Stimulated activated CD4-positive, alpha-beta T cell treated with anti-CD3 and anti-CD28 coated beads, Interleukin-15, amount 100 ng/mL, for 1 hour (primary cell): ENCODE measurements at regions not wholly inside any gene's neighbourhood (a gene's known extent, or its start where the extent isn't known, plus 50 kb on each side); places are given as distances from the start of the nearest gene placed in this dataset.
"Not testable (repeated sequence)": the region's sequence is repeated elsewhere in the genome, so short reads cannot be mapped to it uniquely, and the experiment has no call there.

ENCODE experiments used
- DNase-seq, 2 donors: peaks; one replicate each; pipeline ENCODE4 v3.0.0-alpha.2; 2020; ENCODE audit warnings: low read depth in 1 of 2, low spot score in 1 of 2

DNA sequence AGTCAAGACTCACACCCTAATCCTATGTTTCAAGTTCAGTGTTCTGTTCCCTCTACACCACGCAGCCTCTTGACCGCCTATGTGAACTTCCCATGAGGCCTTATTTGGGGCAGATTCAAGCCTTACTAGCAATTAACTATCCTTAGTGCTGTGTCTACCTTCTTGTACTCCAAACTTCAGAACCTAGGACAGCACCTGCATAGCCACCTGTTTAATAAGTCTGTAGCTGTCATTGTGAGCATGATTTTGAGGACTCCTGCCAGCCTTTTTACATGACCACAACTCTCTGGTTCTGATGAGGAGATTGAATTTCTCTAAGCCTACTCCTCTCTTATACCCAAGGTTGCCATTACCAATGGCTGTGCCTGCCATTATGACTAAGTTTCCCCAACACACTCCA lies 50.8 kb upstream of the PCSK1 start:
- DNase-seq, result no peak

DNA sequence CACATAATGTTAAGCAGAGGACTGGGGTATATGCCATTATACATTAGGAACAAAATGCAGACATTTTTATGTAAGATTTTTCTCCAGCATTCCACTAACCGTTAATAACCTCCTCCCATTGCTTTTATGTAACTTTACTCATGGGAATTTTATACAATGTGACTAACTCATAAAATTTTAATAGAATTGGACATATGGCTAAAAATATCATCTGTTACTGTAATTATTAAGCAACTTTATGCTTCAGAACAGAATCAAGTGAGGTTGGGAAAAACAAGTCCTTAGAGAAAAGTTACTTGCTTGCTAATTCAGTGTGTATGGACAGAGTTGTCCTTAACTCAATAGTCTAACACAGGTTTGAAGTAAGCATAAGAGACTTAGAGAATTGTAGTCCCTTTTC lies 54.8 kb upstream of the PCSK1 start:
- no peak for DNase-seq

DNA sequence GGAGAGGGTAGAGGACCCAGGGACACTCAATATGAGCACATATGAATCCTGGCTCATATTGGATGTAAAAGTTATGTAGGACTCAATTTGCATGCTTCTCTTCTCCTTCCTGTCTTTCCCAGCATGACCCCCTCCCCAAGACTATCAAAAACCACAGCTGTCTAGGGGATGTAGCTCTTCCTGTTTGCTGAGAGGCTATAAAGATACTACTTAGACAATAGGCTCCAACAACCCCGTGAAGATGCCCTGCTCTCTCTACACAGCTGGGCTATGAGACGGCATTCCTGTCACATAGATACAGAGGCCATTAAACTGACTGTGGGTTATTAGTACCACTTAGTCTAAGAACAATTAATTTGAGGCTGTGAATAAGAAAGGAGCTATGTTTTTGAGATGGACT lies 56.5 kb upstream of the PCSK1 start:
- no peak for DNase-seq

DNA sequence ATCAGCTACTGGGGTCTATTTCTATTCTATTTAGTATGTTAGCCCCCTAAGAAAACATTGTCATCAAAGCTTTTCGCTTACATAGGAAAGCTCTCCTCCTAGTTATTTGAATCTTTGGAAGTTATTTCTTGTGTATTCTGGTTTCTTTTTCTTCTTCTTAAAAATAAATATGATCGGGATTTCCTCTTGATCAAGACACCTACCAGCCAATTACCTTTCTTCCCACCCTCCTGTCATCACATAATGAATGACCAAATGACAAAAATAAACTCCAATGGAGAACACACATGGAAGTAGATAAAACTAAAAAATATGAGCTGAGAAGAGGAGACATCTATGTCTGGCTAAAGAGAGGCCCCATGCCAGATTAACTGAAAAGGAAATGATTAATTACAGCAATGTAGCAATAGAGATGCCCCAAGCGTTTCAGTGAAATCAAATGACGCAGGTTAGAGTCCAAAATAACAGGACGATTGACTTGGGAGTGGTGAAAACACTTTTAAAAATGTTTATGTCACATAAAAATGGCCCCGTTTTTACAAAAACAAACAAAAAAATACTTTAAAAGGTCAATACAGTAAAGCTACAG lies 59.5 kb upstream of the PCSK1 start:
- DNase-seq, result no peak

DNA sequence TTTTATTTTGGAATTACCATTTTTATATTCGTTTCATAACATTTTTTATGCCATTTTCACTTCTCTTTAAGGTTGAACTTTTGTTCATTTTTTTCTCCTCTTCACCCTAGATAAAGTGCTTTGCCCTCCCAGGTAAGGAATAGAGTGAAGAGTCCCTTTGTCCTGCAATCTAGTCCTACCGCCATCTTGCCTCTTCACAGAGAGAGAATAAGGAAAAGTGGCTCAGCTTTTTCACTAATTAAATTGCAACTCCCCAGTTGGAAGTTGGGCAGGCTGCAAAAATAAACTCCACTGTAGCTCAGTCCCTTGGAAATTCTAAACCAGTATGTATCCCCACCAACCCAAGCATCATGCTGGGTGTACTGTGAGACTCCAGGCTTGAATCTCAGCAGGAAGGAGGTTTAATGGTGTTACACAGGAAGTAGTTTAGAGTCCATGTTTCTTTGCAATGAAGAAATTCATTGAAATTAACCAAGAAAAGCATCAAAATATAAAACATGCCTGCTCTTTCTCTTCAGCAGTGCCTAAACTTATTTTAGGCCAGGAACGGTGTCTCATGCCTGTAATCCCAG lies 60.3 kb upstream of the PCSK1 start:
- DNase-seq, result no peak

DNA sequence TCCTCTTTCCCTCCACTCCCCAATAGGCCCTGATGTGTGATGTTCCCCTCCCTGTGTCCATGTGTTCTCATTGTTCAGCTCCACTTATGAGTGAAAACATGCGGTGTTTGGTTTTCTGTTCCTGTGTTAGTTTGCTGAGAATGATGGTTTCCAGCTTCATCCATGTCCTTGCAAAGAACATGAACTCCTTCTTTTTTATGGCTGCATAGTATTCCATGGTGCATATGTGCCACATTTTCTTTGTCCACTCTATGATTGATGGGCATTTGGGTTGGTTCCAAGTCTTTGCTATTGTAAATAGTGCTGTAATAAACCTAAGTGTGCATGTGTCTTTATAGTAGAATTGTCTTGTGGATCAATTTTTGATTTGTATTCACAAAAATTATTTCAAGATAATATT lies 62.4 kb upstream of the PCSK1 start:
- not testable (repeated sequence) for DNase-seq

DNA sequence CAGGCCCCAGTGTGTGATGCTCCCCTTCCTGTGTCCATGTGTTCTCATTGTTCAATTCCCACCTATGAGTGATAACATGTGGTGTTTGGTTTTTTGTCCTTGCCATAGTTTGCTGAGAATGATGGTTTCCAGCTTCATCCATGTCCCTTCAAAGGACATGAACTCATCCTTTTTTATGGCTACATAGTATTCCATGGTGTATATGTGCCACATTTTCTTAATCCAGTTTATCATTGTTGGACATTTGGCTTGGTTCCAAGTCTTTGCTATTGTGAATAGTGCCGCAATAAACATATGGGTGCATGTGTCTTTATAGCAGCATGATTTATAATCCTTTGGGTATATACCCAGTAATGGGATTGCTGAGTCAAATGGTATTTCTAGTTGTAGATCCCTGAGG lies 64.0 kb upstream of the PCSK1 start:
- not testable (repeated sequence) for DNase-seq

DNA sequence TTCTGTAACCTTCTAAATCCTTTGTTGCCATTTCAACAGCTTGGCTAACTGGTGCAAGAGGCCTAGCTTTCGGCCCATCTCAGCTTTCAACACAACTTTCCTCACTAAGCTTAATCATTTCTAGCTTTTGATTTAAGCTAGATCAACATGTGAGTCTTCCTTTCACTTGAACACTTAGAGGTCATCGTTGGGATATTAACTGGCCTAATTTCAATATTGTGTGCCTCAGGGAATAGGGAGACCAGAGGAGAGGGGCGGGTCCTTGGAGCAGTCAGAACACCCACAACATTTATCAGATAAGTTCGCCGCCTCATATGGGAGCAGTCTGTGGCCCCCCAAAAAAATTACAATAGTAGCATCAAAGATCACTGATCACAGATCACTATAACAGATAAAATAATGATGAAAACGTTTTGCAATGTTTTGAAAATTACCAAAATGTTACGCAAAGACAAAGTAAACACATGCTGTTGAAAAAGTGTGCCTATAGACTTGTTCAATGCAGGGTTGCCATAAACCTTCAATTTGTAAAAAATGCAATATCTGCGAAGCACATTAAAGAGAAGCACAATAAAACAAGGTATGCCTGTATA lies 66.8 kb upstream of the PCSK1 start:
- no peak for DNase-seq

DNA sequence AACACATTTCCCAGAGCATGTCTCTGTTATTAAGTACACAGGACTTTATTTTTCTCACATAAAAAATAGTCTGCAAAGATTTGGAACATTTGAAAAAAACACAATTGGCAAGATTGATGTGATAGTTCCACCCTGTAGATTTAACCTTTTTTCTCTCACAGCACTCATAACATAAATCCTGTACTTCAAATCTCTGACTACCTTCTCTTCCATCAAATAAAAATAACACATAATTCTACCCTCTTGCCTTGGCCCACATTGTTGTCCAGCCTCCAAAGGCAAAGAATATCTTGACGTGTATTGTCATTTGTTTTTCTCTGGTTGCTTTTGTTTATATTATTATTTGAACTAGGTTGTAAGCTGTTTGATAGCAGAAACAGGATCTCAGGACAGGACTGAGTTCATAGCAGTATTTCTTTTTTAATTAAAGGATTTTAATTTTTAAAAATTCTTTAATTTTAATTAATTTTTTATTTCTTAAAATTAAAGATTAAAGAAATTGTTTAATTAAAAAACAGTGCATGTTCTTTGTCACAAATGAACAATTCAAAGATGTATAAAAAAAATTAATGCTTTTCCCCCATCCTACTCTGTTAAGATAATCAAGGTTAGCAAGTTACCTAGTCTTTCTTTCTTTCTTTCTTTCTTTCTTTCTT lies 69.1 kb upstream of the PCSK1 start:
- no peak for DNase-seq

DNA sequence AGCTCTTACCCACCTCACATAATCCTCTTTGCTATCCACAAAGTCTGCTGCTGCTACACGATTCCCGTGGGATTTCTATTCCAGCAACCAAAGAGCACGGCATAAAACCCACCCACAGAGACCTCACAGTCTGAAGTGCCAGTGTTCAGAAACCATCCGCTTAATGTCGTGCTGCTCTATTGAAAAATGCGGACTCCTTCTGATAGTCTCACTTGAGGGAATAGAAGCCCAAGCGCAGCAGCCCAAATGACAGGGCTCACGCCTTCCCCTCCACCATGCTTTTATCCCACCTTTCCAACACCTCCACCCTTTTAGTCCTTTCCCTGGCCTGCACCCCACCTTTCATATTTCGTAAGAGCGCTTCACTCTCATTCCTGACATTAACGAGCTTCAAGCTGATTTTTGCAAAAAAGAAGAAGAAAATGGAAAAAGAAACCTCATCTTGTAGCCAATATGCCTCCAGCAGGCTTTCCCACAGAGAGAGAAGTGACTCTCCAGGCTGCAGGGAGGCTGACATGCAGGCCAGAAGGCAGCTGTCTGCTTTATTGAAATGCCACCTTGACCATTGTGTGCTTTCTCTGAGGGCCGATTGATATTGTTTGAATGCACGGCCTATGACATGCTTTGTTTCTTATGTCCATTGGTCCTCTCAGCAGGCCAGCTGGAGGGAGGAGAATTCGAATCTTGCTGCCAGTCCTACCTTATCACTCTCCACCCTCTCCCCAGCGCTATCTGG lies 70.6 kb upstream of the PCSK1 start:
- DNase-seq, result no peak

DNA sequence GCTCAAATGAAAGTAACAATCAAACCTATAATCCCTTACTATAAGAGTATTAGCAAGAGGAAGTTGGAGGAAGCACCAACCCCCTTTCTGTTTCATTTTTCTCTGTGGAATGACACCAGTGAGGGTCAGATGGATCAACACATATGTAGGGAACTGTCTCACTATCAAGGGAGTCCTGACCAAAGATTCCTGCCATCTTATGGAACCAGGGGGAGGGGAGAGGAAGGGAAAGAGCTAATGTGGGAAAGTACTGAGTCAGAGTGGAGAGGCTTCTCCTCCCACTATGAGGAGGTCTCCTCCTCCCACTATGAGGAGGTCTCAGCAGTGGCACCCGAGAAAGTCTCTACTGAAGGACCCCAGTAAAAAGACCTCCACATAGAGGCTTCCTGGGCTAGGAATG lies 73.3 kb upstream of the PCSK1 start:
- no peak for DNase-seq

DNA sequence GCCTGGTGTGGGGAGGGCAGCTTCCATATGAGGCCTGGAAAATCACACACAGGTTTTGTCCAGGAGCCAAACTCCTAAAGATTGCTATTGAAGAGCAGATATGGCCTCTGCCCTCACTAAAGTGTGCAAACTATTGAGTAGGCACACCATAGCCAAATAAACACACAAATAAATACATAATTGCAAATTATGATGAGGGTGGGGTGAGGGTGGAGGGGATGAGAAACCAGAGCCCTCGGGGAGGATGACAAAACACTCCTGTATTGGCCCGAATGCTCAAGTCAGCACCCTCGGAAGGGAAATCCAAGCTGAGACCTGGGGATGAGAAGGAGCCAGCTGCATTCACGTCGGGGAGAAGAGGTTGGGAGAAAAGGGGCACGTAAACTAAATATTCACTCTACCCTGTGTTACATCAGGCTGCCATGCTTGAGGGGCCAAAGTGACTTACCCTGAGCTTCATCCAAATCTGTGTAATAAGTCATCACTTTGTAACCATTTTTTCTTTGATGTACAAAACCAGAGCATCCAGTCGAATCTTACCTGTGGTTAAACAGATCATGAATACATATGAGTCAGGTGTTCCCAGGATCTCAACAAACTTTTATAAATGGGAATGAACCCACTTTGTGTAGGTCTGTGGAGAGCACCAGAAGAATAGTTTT lies 73.9 kb upstream of the PCSK1 start:
- no peak for DNase-seq

DNA sequence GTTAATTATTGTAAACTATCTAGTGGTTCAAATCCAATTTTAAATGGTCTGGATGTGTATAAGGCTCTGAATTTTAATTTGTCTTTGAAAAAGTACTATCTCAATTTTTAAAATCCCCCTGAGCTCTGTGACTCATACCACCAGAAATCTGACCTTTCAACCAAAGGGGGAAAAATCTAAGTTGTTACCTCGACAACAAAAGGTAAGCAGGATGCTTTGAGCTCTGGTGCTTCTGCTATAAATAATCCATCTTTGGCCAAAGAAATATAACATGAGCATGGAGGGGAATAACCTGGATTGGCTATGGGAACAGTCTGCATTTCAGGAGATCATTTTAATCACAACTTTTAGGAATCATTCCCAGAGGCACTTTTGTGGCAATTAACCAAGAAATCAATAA lies 76.3 kb upstream of the PCSK1 start:
- DNase-seq, result no peak

DNA sequence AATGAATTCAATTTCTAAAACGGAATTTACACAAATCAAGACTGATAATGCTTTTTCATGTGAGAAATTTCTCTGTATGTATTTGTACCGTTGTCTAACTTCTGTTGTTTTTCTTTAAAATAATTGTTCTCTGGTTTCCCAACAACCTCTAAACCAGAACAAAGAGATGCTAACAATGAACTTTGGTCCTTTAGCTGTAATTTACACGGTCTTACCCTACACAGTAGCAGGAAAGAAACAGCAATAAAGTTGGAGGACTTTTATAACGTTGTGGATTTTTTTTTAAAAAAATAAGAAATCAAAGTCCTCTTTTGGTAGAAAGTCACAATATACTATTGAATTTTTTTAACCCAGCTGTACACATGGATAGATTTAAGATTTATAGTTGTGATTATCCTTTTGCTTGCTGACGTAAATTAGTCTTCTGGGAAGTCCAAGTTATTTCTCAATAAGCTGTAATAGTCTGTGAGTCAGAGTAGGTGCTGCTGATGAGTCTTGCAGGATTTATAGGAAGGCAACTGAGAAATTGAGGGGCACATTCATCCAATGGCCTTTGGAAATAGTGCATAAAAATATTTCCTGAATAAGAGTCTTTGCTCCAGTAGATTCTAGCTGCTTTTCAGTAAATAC lies 76.8 kb upstream of the PCSK1 start:
- DNase-seq, result no peak

DNA sequence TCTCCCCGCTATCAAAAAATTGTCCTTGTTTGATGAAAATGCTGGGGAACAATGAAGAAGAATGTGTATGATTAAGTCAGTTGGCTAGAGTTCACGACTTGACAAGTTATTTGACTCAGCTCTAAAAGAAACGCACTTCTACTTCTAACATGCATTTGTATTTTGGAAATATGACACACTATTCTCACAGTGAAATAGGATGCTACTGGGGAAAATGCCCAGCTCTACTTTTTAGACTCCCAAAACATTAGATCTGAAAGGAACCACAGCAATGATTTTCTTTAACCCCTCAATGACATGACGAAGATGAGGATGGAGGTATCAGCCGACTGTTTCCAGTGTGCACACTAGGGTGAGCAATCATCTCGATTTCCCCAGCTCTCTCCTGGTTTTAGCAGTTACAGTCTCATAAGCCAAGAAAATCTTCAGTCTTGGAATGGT lies 83.6 kb upstream of the PCSK1 start:
- no peak for DNase-seq

DNA sequence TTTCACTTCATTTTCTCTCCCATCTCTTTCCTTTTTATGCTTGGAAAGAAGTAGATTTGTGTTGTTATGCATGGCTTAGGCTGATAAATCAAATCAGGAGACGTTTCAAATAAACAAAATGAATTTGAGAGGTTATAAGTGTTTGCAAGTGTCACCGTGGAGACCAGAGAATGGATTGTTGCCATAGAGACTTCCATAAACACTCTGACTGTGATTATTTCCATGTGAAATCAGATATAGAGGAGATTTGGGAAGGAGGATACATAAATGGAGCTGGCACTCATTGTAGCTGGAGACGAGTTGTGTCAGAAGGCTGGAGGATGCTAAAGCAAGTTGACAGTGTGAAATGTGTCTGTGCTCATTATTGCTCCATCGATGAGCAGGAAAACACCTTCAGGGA lies 84.2 kb upstream of the PCSK1 start:
- DNase-seq, result no peak

DNA sequence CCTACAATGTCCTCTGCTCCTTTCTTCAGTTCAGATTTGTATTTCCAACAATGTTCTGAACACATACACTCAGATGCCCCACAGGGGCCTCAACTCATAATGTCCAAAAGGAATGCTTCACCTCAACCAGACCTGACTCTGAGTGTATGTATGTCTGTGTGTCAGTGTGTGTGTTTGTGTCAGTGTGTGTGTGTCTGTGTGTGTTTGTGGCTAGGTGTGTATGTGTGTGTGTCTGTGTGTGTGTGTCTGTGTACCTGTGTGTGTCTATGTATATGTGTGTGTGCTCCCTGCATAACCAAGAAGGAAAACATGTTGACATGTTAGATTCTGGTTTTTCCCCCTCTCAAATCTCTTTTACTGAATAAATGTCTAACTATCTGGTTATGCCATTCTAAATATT lies 87.3 kb upstream of the PCSK1 start:
- no peak for DNase-seq

DNA sequence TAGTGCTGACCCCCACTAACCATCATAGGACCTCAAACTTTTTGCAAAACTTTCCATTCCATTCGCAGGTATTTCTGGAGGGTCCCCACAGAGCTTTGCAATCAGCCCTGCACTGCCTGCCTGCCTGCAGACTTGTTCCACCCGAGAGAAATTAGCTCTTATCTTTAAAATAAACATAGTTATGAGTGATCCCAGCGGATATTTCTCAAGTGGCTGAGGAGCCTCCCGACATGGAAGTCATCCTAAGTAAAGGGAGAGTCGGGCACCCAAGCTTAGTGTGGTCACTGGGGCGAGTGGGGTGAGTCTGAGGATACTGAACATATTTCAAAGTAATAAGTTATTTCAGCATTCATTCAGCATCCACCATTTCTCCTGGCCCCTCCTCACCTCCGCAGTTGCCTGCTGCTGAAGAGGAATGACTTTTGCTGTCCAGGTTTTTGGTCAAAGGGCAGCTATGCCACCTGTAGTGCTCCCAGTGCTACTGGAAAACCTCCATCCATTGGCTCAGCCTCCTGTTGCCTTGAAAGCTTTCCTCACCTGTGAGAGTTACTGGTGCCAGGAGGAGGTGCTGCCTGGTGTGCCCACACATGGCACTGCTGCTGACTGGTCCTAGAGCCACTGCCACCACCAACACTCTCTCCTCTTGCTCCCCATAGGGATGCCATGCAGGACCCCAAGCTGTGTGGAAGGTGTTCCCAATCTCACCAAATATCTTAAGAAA lies 89.7 kb upstream of the PCSK1 start:
- no peak for DNase-seq

DNA sequence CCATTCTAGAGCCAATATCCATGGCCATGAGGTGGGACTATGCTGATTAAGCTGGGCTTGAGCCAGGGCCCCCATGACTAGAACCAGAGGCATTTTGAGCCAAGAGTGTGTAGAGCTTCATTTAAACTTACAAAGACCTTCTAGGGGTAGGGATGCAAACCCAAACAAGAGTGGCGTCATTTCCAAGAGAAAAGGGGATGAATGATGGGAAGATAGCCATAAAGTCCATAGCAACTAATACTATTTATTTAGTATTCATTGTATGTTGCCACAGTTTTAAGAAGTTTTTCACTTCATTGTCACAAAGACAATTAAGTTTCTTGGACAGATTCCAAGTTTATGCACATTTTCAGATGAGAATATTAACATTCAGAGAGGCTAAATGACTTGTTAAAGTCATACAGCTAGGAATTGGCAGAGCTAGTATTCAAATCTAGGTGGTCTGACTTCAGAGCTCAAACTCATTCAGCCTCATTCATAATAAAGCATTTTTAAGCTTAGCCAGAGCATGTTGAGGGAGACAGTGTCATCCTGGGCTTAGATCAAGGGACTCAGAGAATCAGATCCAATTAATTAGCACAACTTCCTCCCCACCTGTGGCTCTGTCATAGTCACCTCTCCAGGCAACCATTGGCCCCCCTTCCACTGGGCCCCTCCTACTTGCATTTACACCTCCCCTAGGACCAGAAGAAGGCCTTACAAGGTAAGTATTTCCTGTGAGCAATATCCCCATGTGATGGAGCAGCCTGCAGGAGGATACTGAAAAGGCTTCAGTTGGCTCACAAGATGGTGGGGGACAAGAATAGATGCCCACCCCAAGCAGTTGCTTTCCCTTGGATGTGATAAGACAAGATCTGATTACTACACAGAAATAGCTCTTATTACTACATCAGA lies 95.0 kb upstream of the PCSK1 start:
- no peak for DNase-seq
